ENCODE measurements at regions not wholly inside any gene's neighbourhood (a gene's known extent, or its start where the extent isn't known, plus 50 kb on each side); places are given as distances from the start of the nearest gene placed in this dataset.

GRCh38 chr21:16517383-16517782 is 787.6 kb downstream of the USP25 start:
- DNase-seq: no peak

GRCh38 chr21:16519036-16519435 is 789.3 kb downstream of the USP25 start:
- DNase-seq: no peak

- no peak for DNase-seq
Observed at GRCh38 chr21:16519644-16520043, 789.9 kb downstream of the USP25 start.

- no peak for DNase-seq
Observed at GRCh38 chr21:16522548-16522947, 792.8 kb downstream of the USP25 start.

DNA sequence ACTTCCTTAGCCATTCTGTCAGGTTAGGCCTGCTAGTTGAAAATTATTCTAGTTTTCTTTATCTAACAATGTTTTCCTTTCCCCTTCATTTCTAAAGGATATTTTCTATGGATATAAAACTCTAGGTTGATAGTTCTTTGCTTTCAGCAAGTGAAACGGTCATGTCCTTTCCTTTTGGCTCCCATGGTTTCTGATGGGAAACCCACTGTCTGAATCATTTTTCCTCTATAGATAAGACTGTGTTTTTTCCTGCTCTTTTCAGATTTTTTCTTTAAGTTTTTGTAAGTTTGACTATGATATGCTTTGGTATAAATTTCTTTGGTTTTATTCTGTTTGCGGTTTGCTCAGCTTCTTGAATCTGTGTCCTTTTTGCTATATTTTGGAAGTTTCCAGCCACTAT is 800.9 kb downstream of the USP25 start:
- no peak for DNase-seq

- DNase-seq: no peak
Observed at GRCh38 chr21:16532840-16533239, 803.1 kb downstream of the USP25 start.

- DNase-seq: no peak
Observed at GRCh38 chr21:16533692-16534407, 804.1 kb downstream of the USP25 start.

DNA sequence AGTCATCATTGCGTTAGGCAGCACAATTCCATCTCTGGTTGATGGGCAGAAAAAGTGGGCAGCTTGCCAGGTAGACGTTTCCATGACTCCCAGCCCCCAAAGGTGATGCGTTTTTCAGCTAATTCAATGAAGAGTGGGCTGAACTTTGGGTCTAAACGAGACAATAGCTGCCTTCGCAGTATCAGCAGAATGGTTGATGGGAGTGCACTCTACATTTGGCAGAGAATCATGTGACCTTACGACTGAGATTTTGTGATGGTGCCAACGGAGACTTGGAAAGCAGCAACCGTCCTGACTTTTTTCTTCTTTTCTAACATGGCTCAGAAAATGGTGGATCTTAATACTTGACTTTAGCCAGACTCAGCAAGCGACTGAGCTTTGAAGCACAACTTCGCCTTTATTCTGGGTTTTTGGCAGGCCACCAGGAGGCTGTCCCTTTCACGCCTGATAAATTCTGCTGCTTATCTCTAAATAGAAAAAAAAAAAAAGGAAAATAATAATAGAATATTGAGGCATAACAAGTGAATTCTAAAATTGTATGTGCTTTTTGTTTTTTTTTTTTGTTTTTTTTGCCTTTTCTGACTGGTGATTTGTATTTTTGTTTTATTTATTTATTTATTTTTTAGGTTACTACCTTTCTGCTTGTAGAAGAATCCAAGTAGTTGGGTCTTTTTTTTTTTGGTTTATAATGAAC is 804.8 kb downstream of the USP25 start:
- no peak for DNase-seq

DNA sequence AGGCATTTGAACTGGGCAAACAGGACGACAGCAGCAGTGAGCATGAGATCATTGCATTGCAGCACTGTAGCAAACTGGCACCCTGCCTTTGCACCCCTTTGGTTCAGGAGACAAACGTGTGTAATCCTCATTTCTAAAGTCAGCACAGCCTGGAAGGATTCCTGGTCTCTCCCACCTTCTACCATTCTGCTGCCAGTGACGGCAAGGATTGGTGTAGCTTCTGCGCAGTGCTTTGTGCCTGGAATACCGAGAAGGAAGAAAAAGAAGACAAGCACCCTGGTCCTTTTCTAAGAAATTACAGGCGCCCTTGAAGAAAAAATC is 805.3 kb downstream of the USP25 start:
- DNase-seq: no peak

DNA sequence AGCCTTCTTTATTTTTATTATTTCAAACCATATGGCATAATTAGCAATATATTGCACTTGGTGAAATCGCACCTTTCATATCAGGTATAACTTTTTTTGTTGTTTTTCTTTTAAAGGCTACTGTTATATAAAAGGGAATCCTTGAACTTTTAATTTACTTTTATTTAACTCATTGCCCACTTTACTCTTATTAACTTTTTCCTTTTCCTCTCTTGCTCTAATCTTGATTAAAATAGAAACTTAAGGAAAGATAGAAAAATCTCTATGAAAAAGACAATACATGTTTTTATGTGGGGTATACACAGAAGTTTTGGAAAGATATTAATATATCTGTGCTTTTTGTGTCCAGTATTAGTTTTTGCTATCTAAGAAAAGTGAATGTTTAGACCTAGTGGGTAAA is 805.8 kb downstream of the USP25 start:
- DNase-seq: no peak

DNA sequence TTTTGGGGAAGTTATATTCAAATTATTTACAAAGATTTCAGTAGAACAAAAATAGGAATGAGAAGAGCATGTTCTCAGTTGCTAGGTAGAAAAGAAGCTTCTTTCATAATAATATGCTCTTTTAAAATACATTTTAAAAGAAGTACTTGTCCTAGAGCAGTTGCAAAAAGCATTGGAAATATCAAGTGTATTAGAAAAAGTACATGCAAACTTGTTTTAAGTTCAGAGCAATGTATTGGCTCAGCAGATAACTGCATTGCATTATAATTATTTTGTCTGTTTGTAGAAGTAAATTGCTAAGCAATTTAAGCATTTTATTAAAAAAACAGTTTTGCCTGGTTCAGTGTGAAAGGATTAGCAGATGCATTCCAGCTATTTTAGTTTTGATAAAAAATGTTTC is 806.4 kb downstream of the USP25 start:
- DNase-seq: no peak

DNA sequence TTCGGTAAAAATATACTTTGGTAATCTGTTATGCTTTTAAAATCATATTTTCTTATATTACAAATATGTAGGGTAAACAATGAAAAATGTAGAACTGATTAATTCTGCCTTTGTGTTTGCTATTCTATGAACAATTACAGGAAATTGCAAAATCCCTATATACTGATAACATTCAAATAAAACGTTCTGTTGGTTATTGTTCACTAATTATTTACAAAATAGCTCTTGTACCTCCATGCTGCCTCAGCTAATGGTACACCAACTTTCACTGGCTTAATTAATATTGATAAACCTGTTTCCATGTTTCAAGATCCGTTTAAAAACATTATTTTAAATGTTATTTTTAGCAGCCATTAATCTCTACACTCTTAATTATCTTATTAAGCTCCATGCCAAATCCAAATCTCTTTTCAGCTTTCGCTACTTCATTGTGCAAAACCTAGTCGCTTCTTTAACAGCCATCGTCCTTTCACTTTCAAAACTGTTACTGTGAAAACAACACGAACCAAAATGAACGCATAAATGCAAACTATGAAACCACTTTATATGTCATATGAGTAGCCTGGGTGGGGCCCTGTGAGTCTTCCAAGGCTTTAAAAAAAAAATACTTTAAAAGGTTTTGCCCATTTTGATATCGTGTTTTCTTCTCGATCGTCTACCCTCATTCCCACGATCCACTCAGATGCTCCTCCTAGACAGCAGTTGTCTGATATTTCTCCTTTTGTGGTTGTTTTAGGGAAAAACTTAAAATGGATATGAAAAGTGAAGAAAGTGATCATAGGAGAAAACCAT is 807.1 kb downstream of the USP25 start:
- DNase-seq: no peak

DNA sequence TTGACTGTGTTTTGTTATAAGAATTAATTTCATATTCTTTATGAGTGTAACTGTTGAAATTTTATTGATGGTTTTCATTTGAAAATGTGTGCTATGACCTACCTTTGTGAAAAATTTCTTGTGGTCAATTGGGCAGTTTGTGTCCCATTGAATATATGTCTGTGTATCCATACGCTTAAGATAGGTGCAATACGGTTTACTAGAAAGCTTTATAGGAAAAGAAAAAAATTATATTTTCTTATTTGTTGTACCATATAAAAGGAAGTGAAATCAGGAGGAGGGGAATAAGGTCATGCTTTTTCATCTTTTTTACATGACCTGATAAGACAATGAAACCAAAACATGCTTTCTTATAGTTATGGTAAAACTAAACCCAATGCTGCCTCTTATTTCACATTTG is 807.7 kb downstream of the USP25 start:
- no peak for DNase-seq

DNA sequence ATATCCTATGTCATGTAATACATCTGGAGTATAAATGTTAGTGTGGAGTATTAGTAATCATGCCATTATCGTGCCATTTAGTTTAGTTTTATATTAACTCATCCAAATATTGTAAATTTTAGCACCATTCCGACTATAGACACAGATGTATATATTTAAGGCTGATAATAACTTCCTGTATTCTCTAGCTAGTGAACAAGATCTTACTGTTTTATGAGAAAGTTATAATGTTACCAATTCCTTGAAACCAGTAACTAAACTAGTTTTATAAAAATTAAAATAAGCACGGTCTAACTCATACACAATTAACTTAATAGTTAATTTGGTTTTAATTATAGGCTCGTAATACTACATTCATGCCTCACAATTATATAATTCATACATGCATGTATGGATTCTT is 808.6 kb downstream of the USP25 start:
- no peak for DNase-seq

DNA sequence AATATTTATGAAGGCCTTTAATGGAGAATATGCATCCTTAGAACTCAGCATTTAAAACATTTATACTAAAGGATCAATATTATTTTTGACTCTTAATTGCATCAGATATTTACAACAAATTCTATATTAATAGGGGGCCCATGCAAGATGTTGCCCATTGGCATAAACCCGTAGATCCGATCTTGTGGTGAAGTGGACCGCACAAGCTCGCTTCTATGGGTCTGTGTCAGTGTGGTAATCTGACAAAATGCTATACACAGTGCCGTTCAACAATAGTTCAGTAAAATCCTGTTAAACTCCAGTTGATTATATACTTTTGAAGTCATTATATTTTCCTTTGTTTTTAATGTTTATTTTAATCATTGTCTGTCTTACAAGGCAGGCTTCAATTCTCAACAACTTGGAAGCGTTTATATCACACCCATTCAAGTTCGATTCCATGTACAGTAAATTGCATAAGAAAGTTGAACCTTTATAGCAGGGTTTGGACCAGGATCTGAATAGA is 809.2 kb downstream of the USP25 start:
- DNase-seq: no peak

DNA sequence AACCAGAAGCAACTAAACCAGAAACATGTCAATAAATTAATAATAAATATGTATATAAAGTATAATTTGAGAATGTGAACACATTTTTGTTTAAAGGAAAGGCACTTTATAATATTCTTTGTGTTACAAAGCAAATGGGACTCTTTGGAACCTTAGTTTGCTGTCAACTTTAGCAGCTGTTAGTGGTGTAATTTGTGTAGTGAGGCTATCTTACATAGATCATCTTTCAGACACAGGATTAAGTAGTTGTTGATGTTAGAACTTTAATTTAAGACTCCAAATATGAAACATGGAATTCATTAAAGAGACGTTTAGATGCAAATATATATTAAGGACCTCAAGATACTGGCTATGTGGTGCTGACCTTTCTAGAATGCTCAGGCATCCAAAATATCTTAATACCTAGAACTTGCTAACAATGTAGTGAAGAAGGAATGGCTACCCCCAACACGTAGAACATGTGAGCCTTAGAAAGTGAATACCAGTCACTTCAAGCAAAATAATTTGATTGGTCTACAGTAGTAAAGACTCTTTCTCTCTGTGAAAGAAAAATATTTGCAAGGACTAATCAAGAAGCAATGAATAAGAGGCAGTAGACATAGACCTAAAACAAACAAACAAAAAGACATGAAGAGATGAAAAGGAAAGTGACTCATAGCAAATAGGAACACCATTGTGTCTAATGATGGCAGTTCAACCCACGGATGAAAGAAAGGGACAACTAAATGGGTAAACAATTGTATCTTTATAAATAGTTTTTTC is 811.4 kb downstream of the USP25 start:
- no peak for DNase-seq

DNA sequence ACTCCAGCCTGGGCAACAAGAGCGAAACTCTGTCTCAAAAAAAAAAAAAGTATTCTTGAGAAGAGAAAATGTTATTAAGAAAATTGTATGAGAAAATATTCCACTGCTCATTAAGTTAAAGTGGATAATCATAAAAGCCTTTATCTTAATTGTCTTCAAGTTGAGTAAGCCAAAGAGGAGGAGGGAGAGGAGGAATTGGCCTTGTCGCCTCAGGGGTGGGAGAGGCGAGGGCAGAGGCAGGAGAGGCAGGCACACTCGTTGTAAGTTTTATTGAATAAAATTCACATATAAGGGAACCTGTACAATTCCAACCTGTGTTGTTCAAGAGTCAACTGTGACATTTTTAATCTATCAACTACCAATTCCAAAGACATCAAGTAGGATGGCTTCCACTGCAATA is 820.3 kb downstream of the USP25 start:
- DNase-seq: no peak

- no peak for DNase-seq
Observed at GRCh38 chr21:16550917-16551741, 821.3 kb downstream of the USP25 start.

DNA sequence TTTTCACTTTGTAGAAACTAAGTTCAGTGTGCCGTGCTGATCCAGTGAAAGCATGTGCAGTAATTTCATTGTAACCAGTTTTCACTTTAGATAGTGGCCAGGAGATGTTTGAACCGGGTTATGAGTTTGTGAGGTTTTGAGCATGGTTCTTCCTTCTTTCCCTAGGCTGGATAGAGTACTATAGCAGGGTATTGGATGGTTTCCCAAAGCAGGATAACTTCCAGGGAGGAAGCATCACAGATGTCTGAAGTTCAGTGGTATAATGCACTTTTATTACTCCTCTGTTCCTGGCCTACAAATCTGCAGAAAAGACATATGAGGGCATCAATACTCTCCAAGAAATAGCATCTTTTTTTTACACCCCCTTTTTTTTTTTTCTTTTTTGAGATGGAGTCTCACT is 823.1 kb downstream of the USP25 start:
- no peak for DNase-seq

- DNase-seq: no peak
Observed at GRCh38 chr21:16554503-16554902, 824.7 kb downstream of the USP25 start.

DNA sequence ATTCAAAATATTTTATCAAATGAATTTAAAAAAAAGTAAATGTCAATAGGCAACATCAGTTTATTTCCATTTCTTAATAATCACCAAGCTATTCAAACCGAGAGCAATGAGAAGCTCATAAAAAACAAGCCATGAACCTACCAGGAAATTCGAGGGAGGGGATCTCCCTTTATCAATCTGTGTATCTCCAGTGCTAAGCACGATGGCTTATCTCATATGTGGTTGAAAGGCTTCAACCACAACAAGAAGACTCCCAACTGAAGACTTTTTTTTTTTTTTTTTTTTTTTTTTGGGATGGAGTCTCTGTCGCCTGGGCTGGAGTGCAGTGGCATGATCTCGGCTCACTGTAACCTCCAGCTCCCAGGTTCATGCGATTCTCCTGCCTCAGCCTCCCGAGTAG is 833.3 kb downstream of the USP25 start:
- DNase-seq: no peak

DNA sequence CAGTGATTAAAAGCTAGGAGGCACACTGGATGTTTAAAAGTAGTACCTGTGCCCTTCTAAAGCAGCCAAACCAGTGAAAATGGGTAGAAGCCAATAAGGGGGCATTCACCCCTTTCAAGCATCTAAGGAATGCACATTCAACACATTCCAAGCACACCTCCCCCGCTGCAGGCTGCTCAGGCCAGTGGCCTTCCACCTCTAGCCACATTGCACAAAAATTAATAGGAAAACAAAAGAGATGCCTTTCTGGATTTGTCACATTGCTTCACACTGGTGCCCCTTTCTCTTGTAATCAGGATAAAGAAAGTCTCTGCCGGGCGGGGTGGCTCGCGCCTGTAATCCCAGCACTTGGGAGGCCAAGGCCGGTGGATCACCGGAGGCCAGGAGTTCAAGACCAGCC is 834.0 kb downstream of the USP25 start:
- no peak for DNase-seq

Data from MV-4-11 (cell line).